GM12878 (cell line): ENCODE measurements at regions not wholly inside any gene's neighbourhood (a gene's known extent, or its start where the extent isn't known, plus 50 kb on each side); places are given as distances from the start of the nearest gene placed in this dataset.

Experiments
- CHD2 ChIP-seq: IDR thresholded peaks from 2 replicates; pipeline ENCODE4 v1.6.1; 2011; ENCODE audit warnings: low read depth, low read length, improper control_type of control experiment, borderline replicate concordance
- NR2C1 ChIP-seq: fragments of 450-650 bp; IDR thresholded peaks from 2 replicates; pipeline ENCODE4 v1.6.1; 2017; ENCODE audit warnings: antibody characterized with exemption, mild to moderate bottlenecking, moderate library complexity
- POLR2AphosphoS5 ChIP-seq: IDR thresholded peaks from 2 replicates; pipeline ENCODE4 v1.6.1; 2011; ENCODE audit warnings: mild to moderate bottlenecking, low read length, inconsistent platforms
- TF ChIP-seq, protein P1 (sequence below), 3 experiments: IDR thresholded peaks in 2 of 3; conservative IDR thresholded peaks in 1 of 3; 2 replicates each; pipeline ENCODE4 v1.5.1; 2011; ENCODE audit warnings: low read depth in 3 of 3, low read length in 3 of 3, mild to moderate bottlenecking in 3 of 3, control low read depth in 2 of 3, moderate library complexity in 2 of 3, inconsistent platforms in 1 of 3, mixed read lengths in 1 of 3; ENCODE audit not compliant: control insufficient read depth in 2 of 3, insufficient read depth in 1 of 3; ENCODE audit errors: extremely low read depth in 1 of 3
- TF ChIP-seq, protein P2 (sequence below): IDR thresholded peaks from 2 replicates; pipeline ENCODE4 v1.6.1; 2011; ENCODE audit warnings: low read depth, mild to moderate bottlenecking, low read length, moderate library complexity, borderline replicate concordance; ENCODE audit errors: extremely low read depth
- TF ChIP-seq, protein P3 (sequence below): IDR thresholded peaks from 2 replicates; pipeline ENCODE4 v1.6.1; 2012; ENCODE audit warnings: low read depth, low read length, improper control_type of control experiment

DNA sequence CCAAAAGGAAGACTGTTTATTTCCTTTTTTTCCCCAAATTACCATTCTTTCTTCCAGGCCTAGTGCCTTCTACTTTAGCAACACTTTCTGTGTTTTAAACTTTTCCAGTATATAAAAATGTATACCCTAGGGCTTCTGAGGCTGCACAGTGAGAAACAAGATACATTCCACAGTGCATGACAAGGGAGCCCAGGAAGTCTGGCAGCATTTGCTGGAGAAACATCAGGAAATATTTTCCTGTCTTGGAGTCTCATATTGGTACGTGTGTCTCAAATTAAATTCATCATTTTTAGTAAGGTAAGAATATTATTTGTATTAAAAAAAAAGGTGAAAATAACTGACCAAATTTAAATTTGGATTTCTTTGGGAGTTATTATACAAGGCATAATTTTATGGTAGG lies 662.6 kb downstream of the RFPL4B start:
- TF ChIP-seq, protein P1, sequence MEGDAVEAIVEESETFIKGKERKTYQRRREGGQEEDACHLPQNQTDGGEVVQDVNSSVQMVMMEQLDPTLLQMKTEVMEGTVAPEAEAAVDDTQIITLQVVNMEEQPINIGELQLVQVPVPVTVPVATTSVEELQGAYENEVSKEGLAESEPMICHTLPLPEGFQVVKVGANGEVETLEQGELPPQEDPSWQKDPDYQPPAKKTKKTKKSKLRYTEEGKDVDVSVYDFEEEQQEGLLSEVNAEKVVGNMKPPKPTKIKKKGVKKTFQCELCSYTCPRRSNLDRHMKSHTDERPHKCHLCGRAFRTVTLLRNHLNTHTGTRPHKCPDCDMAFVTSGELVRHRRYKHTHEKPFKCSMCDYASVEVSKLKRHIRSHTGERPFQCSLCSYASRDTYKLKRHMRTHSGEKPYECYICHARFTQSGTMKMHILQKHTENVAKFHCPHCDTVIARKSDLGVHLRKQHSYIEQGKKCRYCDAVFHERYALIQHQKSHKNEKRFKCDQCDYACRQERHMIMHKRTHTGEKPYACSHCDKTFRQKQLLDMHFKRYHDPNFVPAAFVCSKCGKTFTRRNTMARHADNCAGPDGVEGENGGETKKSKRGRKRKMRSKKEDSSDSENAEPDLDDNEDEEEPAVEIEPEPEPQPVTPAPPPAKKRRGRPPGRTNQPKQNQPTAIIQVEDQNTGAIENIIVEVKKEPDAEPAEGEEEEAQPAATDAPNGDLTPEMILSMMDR (IDR thresholded peaks at IDR 0.05 in 2 of 3, conservative IDR thresholded peaks at IDR 0.05 in 1 of 3; ENCODE audit: control insufficient read depth in 2 of 3, extremely low read depth in 1 of 3, insufficient read depth in 1 of 3, low read depth in 3 of 3, low read length in 3 of 3), result no peak
- TF ChIP-seq, protein P2, sequence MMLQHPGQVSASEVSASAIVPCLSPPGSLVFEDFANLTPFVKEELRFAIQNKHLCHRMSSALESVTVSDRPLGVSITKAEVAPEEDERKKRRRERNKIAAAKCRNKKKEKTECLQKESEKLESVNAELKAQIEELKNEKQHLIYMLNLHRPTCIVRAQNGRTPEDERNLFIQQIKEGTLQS, result no peak
- TF ChIP-seq NR2C1 (no peak), POLR2AphosphoS5 (no peak), CHD2 (no peak)
- TF ChIP-seq, protein P3, sequence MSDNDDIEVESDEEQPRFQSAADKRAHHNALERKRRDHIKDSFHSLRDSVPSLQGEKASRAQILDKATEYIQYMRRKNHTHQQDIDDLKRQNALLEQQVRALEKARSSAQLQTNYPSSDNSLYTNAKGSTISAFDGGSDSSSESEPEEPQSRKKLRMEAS, result no peak
